Tibial artery (tissue), 4 donors: ENCODE measurements at regions not wholly inside any gene's neighbourhood (a gene's known extent, or its start where the extent isn't known, plus 50 kb on each side); places are given as distances from the start of the nearest gene placed in this dataset.

Experiments
- DNase-seq, 2 donors: peaks; one replicate each; pipeline ENCODE4 v3.0.0-alpha.2; 2019
- H3K27ac ChIP-seq, 2 donors: fragments of 200-600 bp; sonication (generic) in 1 of 2; 1 replicate in 1 of 2; 2 replicates in 1 of 2; pipeline ENCODE4 v1.5.1; 2018 to 2019; ENCODE audit warnings: mild to moderate bottlenecking in 1 of 2
- H3K27me3 ChIP-seq, 2 donors: fragments of 200-600 bp; sonication (generic) in 1 of 2; one replicate each; pipeline versions ENCODE4 v1.5.1 to v1.6.0; 2016 to 2019
- H3K36me3 ChIP-seq, 3 donors: fragments of 200-600 bp; sonication (generic) in 2 of 3; one replicate each; pipeline ENCODE4 v1.5.1; 2016 to 2019; ENCODE audit warnings: mild to moderate bottlenecking in 2 of 3
- H3K4me1 ChIP-seq, 4 donors: fragments of 200-600 bp; sonication (generic) in 2 of 4; 1 replicate in 3 of 4; 2 replicates in 1 of 4; pipeline ENCODE4 v1.5.1; 2016 to 2019
- H3K4me3 ChIP-seq, 2 donors: fragments of 200-600 bp; sonication (generic) in 1 of 2; 1 replicate in 1 of 2; 2 replicates in 1 of 2; pipeline ENCODE4 v1.5.1; 2018 to 2019; ENCODE audit warnings: mild to moderate bottlenecking in 2 of 2
- H3K9me3 ChIP-seq, 3 donors: fragments of 200-600 bp; sonication (generic) in 1 of 3; one replicate each; pipeline ENCODE4 v1.5.1; 2016 to 2019
- CTCF ChIP-seq, 2 experiments: fragments of 200-600 bp in 1 of 2; fragments of 450-650 bp in 1 of 2; IDR thresholded peaks; one replicate each; pipeline ENCODE4 v1.5.1; 2017 to 2019; ENCODE audit warnings: antibody characterized with exemption in 2 of 2, mild to moderate bottlenecking in 1 of 2, moderate library complexity in 1 of 2
- intact Hi-C: fragments of 100-400 bp; cut with DNase I; formaldehyde crosslinking; loops from one replicate; pipeline ENCODE4 v1.15.0; 2023; ENCODE audit warnings: low total_unique reads

- Histone ChIP-seq H3K9me3 (no peaks in the 10 kb centered on the region), H3K4me1 (peaks cover 0 to 34% (median 13%) of the 10 kb centered on the region in 4 donors), H3K4me3 (no peak overlapping the region), H3K27ac (peak overlapping the region in 1 of 2 donors; percentile 5), H3K27me3 (no peaks in the 10 kb centered on the region), H3K36me3 (no peaks in the 10 kb centered on the region)
- intact Hi-C loops, result no loop called here
- DNase-seq, result no peak
- no peak for TF ChIP-seq CTCF (IDR thresholded peaks at IDR 0.05)
These were observed 221.9 kb upstream of the EGLN3 start for GRCh38 chr14:34172550-34173368.

- DNase-seq, result no peak
- H3K9me3 ChIP-seq, result no peaks in the 10 kb centered on the region
- intact Hi-C loops, result no loop called here
- no peak for TF ChIP-seq CTCF (IDR thresholded peaks at IDR 0.05)
- peaks cover 0 to 34% (median 13%) of the 10 kb centered on the region in 4 donors for H3K4me1 ChIP-seq
- peak overlapping the region in 1 of 2 donors; percentile 5 for H3K27ac ChIP-seq
- H3K4me3 ChIP-seq, result no peak overlapping the region
- no peaks in the 10 kb centered on the region for H3K36me3 ChIP-seq
- H3K27me3 ChIP-seq, result no peaks in the 10 kb centered on the region
These were observed 221.2 kb upstream of the EGLN3 start for GRCh38 chr14:34172173-34172451.

- Histone ChIP-seq H3K9me3 (no peaks in the 10 kb centered on the region), H3K27ac (no peak overlapping the region), H3K27me3 (no peaks in the 10 kb centered on the region), H3K4me1 (peaks cover 0 to 34% (median 13%) of the 10 kb centered on the region in 4 donors), H3K36me3 (no peaks in the 10 kb centered on the region), H3K4me3 (no peak overlapping the region)
- no peak for TF ChIP-seq CTCF (IDR thresholded peaks at IDR 0.05)
- intact Hi-C loops, result no loop called here
- no peak for DNase-seq
These were observed 220.7 kb upstream of the EGLN3 start for GRCh38 chr14:34171431-34172172.

GRCh38 chr14:34170882-34171281 is 220.0 kb upstream of the EGLN3 start:
- no peak overlapping the region for H3K4me3 ChIP-seq
- no peak overlapping the region for H3K27ac ChIP-seq
- no peaks in the 10 kb centered on the region for H3K36me3 ChIP-seq
- no peaks in the 10 kb centered on the region for H3K9me3 ChIP-seq
- no peak for TF ChIP-seq CTCF (IDR thresholded peaks at IDR 0.05)
- intact Hi-C loops, result no loop called here
- no peaks in the 10 kb centered on the region for H3K27me3 ChIP-seq
- H3K4me1 ChIP-seq, result peaks cover 0 to 34% (median 13%) of the 10 kb centered on the region in 4 donors
- DNase-seq, result no peak

GRCh38 chr14:34169561-34169960 is 218.7 kb upstream of the EGLN3 start:
- no peak for DNase-seq
- H3K27ac ChIP-seq, result no peak overlapping the region
- TF ChIP-seq CTCF (IDR thresholded peaks at IDR 0.05), result no peak
- H3K4me1 ChIP-seq, result peaks cover 0 to 34% (median 13%) of the 10 kb centered on the region in 4 donors
- H3K36me3 ChIP-seq, result no peaks in the 10 kb centered on the region
- intact Hi-C loops, result no loop called here
- H3K4me3 ChIP-seq, result no peak overlapping the region
- no peaks in the 10 kb centered on the region for H3K9me3 ChIP-seq
- no peaks in the 10 kb centered on the region for H3K27me3 ChIP-seq
